BLaER1 treated with 17β-estradiol and CSF1 and Interleukin-3, amounts not matched to agents 10 nM and 100 nM (cell line): ENCODE measurements at regions not wholly inside any gene's neighbourhood (a gene's known extent, or its start where the extent isn't known, plus 50 kb on each side); places are given as distances from the start of the nearest gene placed in this dataset.

Source experiments
- H3K27ac ChIP-seq, 11 experiments: shearing (Covaris generic); formaldehyde crosslinking; 2 replicates each; pipeline ENCODE4 v1.8.1; 2022
- H3K27me3 ChIP-seq, 11 experiments: shearing (Covaris generic); formaldehyde crosslinking; 2 replicates each; pipeline ENCODE4 v1.8.1; 2022
- H3K36me3 ChIP-seq, 11 experiments: shearing (Covaris generic); formaldehyde crosslinking; 2 replicates each; pipeline ENCODE4 v1.8.1; 2022
- H3K4me1 ChIP-seq, 10 experiments: shearing (Covaris generic); formaldehyde crosslinking; 2 replicates each; pipeline ENCODE4 v1.8.1; 2022
- H3K4me2 ChIP-seq, 11 experiments: shearing (Covaris generic); formaldehyde crosslinking; 2 replicates each; pipeline ENCODE4 v1.8.1; 2022
- H3K4me3 ChIP-seq, 10 experiments: shearing (Covaris generic); formaldehyde crosslinking; 2 replicates each; pipeline ENCODE4 v1.8.1; 2022
- H3K9ac ChIP-seq, 11 experiments: shearing (Covaris generic); formaldehyde crosslinking; 2 replicates each; pipeline ENCODE4 v1.8.1; 2022
- H3K9me3 ChIP-seq, 11 experiments: shearing (Covaris generic); formaldehyde crosslinking; replicated peaks in 1 of 11; 2 replicates each; pipeline ENCODE4 v1.8.1; 2022
- H4K20me1 ChIP-seq, 11 experiments: shearing (Covaris generic); formaldehyde crosslinking; 2 replicates each; pipeline ENCODE4 v1.8.1; 2022
- Cebpa-rat ChIP-seq, 11 experiments: shearing (Covaris generic); IDR thresholded peaks; 2 replicates each; pipeline ENCODE4 v1.8.1; 2022

- Histone ChIP-seq H3K4me2 (no peak overlapping the region), H4K20me1 (no peaks in the 10 kb centered on the region), H3K27ac (no peak overlapping the region), H3K4me1 (peaks cover 0 to 10% (median 7%) of the 10 kb centered on the region in 10 experiments; a peak in 10 of 20 replicates), H3K4me3 (no peak overlapping the region), H3K36me3 (no peaks in the 10 kb centered on the region), H3K9ac (no peak overlapping the region), H3K27me3 (no peaks in the 10 kb centered on the region), H3K9me3 (peaks cover 6 to 20% (median 10%) of the 10 kb centered on the region in 11 experiments; a peak in 20 of 22 replicates)
- TF ChIP-seq Cebpa-rat (IDR thresholded peaks at IDR 0.05), result no peak
Observed at GRCh38 chr5:116740771-116741170, 166.1 kb upstream of the SEMA6A start.

GRCh38 chr5:116739571-116739970 is 164.9 kb upstream of the SEMA6A start:
- no peak overlapping the region for H3K9ac ChIP-seq
- peaks cover 6 to 17% (median 10%) of the 10 kb centered on the region in 11 experiments; a peak in 20 of 22 replicates for H3K9me3 ChIP-seq
- peak overlapping the region in 7 of 11 experiments; percentile 11 to 45 (median 19); a peak in 10 of 22 replicates for H3K4me2 ChIP-seq
- TF ChIP-seq Cebpa-rat (IDR thresholded peaks at IDR 0.05), result no peak
- no peak overlapping the region for H3K27ac ChIP-seq
- peaks cover 0 to 10% (median 7%) of the 10 kb centered on the region in 10 experiments; a peak in 10 of 20 replicates for H3K4me1 ChIP-seq
- H3K27me3 ChIP-seq, result no peaks in the 10 kb centered on the region
- H4K20me1 ChIP-seq, result no peaks in the 10 kb centered on the region
- no peak overlapping the region for H3K4me3 ChIP-seq
- H3K36me3 ChIP-seq, result no peaks in the 10 kb centered on the region

- no peak overlapping the region for H3K27ac ChIP-seq
- no peaks in the 10 kb centered on the region for H3K27me3 ChIP-seq
- H3K4me1 ChIP-seq, result peaks cover 0 to 10% (median 7%) of the 10 kb centered on the region in 10 experiments; a peak in 10 of 20 replicates
- no peak overlapping the region for H3K9ac ChIP-seq
- H4K20me1 ChIP-seq, result no peaks in the 10 kb centered on the region
- TF ChIP-seq Cebpa-rat (IDR thresholded peaks at IDR 0.05), result no peak
- no peak overlapping the region for H3K4me2 ChIP-seq
- no peak overlapping the region for H3K4me3 ChIP-seq
- no peaks in the 10 kb centered on the region for H3K36me3 ChIP-seq
- H3K9me3 ChIP-seq, result peaks cover 3 to 9% (median 3%) of the 10 kb centered on the region in 11 experiments; a peak in 19 of 22 replicates
Observed at GRCh38 chr5:116738615-116739261, 164.1 kb upstream of the SEMA6A start.

GRCh38 chr5:116738239-116738614 is 163.6 kb upstream of the SEMA6A start:
- no peak overlapping the region for H3K9ac ChIP-seq
- TF ChIP-seq Cebpa-rat (IDR thresholded peaks at IDR 0.05), result no peak
- no peak overlapping the region for H3K4me2 ChIP-seq
- no peaks in the 10 kb centered on the region for H3K27me3 ChIP-seq
- H3K36me3 ChIP-seq, result no peaks in the 10 kb centered on the region
- H4K20me1 ChIP-seq, result no peaks in the 10 kb centered on the region
- no peak overlapping the region for H3K4me3 ChIP-seq
- H3K9me3 ChIP-seq, result peaks cover 0 to 5% (median 0%) of the 10 kb centered on the region in 11 experiments; a peak in 1 of 22 replicates
- H3K27ac ChIP-seq, result no peak overlapping the region
- H3K4me1 ChIP-seq, result peaks cover 0 to 10% (median 7%) of the 10 kb centered on the region in 10 experiments; a peak in 10 of 20 replicates

- Histone ChIP-seq H3K9me3 (no peaks in the 10 kb centered on the region), H3K4me1 (peaks cover 0 to 10% (median 7%) of the 10 kb centered on the region in 10 experiments; a peak in 10 of 20 replicates), H3K4me2 (no peak overlapping the region), H3K36me3 (no peaks in the 10 kb centered on the region), H3K4me3 (no peak overlapping the region), H3K9ac (no peak overlapping the region), H4K20me1 (no peaks in the 10 kb centered on the region), H3K27ac (no peak overlapping the region), H3K27me3 (no peaks in the 10 kb centered on the region)
- TF ChIP-seq Cebpa-rat (IDR thresholded peaks at IDR 0.05), result no peak
Observed at GRCh38 chr5:116736671-116737070, 162.0 kb upstream of the SEMA6A start.

DNA sequence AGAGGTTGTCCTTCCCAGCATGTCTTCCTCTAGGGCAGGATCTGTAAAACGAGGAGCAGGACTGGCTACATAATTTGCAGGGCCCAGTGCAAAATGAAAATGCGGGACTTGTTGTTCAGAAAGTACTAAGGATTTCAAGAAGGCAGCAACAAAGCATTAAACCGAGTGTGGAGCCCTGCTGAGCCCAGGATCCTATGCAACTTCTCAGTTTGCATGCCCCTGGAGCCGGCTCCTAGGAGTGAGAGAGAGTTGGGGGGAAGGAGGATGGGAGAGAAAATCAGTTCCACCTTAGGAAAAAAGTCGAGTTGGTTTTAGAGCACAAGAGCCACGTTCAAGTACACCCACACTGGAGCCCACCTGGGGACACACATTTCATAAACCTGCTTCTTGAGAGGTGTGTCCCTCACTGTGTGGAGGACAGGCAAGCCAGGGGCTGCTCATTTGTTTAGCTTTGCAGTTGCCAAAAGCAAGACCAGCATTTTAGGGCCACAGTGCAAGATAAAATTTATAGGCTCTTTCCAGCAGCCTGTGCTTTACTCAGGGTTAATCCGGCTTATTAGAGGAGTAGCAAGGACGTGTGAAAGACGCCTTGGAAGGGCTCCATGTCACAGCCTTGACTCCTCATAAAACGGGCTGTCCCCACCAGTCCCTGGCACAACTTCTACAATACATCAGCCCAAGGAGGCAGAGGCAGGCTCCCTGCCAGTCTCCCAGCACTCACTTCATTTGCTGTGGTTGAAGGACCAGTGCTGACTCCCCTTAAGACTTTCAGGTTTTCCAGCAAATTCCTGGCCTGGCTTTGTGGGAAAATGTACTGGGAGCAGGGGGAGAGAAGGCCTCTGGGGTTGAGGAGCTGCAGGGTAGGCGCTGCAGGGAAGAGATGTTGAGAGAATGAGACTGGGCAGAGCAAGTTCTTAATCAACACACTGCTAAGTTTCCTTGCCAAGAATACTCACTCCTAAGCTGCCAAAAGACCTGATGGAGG is 159.7 kb upstream of the SEMA6A start:
- no peaks in the 10 kb centered on the region for H3K27me3 ChIP-seq
- H3K4me1 ChIP-seq, result no peaks in the 10 kb centered on the region
- no peaks in the 10 kb centered on the region for H4K20me1 ChIP-seq
- TF ChIP-seq Cebpa-rat (IDR thresholded peaks at IDR 0.05), result no peak
- H3K9ac ChIP-seq, result no peak overlapping the region
- no peak overlapping the region for H3K27ac ChIP-seq
- H3K36me3 ChIP-seq, result no peaks in the 10 kb centered on the region
- no peaks in the 10 kb centered on the region for H3K9me3 ChIP-seq
- no peak overlapping the region for H3K4me3 ChIP-seq
- H3K4me2 ChIP-seq, result no peak overlapping the region

DNA sequence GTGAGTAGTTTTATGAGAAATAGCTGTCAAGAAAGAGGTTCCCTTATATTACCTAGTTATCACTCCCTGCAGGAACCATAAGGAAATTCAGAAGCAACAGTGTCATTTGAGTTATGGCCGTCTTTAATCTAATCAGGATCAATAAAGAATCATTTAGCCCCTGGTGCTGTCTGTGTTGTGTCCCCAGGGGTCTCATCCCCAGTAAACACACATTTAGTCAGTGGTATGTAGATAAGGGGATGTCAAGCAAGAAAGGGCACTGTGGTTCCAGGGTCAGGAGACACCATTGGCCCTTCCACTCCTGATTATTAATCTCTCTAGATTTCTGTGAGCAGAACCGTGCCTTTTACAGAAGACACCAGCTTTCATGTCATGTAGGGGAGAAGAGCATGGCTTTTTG is 158.0 kb upstream of the SEMA6A start:
- H3K27me3 ChIP-seq, result no peaks in the 10 kb centered on the region
- H3K4me1 ChIP-seq, result no peaks in the 10 kb centered on the region
- H3K36me3 ChIP-seq, result no peaks in the 10 kb centered on the region
- no peak overlapping the region for H3K27ac ChIP-seq
- no peaks in the 10 kb centered on the region for H4K20me1 ChIP-seq
- H3K4me3 ChIP-seq, result no peak overlapping the region
- no peak overlapping the region for H3K9ac ChIP-seq
- TF ChIP-seq Cebpa-rat (IDR thresholded peaks at IDR 0.05), result no peak
- H3K9me3 ChIP-seq, result no peaks in the 10 kb centered on the region
- no peak overlapping the region for H3K4me2 ChIP-seq

GRCh38 chr5:116731432-116731831 is 156.8 kb upstream of the SEMA6A start:
- Histone ChIP-seq H3K4me3 (no peak overlapping the region), H3K27ac (no peak overlapping the region), H3K27me3 (no peaks in the 10 kb centered on the region), H4K20me1 (no peaks in the 10 kb centered on the region), H3K4me1 (no peaks in the 10 kb centered on the region), H3K4me2 (no peak overlapping the region), H3K9me3 (no peaks in the 10 kb centered on the region), H3K9ac (no peak overlapping the region), H3K36me3 (no peaks in the 10 kb centered on the region)
- no peak for TF ChIP-seq Cebpa-rat (IDR thresholded peaks at IDR 0.05)

GRCh38 chr5:116730706-116731105 is 156.1 kb upstream of the SEMA6A start:
- Histone ChIP-seq H3K4me2 (no peak overlapping the region), H3K4me3 (no peak overlapping the region), H3K9me3 (no peaks in the 10 kb centered on the region), H3K27me3 (no peaks in the 10 kb centered on the region), H3K9ac (no peak overlapping the region), H3K4me1 (no peaks in the 10 kb centered on the region), H3K27ac (no peak overlapping the region), H3K36me3 (no peaks in the 10 kb centered on the region), H4K20me1 (no peaks in the 10 kb centered on the region)
- no peak for TF ChIP-seq Cebpa-rat (IDR thresholded peaks at IDR 0.05)
